ENCODE measurements at regions not wholly inside any gene's neighbourhood (a gene's known extent, or its start where the extent isn't known, plus 50 kb on each side); places are given as distances from the start of the nearest gene placed in this dataset.

GRCh38 chr2:176388861-176389260 lies 119.6 kb downstream of the MTX2 start:
- peak; percentile 57 for DNase-seq (ENCODE audit: low read depth)

- peak; percentile 17 for DNase-seq (ENCODE audit: low read depth)
These were observed 121.3 kb downstream of the MTX2 start for GRCh38 chr2:176390276-176391147.

DNA sequence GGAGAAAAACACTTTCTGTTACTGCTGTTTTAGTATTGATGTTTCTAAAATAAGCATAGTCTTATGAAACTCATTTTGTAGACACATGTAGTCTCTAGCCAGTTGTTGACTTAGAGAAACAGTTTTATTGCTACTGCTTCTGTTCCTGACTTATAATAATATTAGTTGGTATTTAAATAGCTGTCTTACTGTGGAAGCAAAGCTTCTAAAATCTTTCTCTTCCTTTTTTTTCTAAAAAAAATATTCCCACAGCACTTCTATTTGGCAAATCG lies 121.8 kb downstream of the MTX2 start:
- no peak for DNase-seq (ENCODE audit: low read depth)

GRCh38 chr2:176392249-176392648 lies 123.0 kb downstream of the MTX2 start:
- DNase-seq (ENCODE audit: low read depth) = no peak

DNA sequence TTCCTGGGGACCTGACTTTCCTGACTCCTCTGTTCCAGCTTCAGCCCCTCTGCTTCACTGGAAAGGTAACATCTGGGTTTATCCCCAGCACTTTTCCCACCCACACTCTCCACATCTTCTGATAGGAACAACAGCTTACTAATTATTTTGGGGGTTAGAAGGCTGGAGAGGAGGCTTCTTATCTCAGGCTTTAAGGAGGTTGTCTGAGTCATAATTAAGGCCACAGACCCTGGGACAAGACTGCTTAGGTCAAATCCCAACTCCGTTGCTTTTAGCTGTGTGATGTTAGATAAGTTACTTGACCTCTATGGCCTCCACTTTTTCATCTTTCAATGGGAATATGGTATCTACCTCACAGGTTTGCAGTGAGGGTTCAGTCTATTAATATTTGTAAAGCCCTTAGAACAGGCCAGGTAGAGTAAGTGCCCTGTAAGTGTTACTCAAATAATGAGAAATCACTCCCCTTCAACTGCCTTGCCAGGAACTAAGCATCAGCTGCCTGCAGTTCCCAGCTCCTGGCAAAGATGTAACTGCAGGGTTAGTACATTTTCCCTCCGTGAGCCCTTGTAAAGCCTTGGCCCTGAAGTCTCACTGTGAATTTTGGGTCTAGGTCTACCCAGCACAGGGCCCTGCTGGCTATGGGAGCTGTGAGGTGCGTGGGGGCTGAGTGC lies 123.6 kb downstream of the MTX2 start:
- no peak for DNase-seq (ENCODE audit: low read depth)

DNA sequence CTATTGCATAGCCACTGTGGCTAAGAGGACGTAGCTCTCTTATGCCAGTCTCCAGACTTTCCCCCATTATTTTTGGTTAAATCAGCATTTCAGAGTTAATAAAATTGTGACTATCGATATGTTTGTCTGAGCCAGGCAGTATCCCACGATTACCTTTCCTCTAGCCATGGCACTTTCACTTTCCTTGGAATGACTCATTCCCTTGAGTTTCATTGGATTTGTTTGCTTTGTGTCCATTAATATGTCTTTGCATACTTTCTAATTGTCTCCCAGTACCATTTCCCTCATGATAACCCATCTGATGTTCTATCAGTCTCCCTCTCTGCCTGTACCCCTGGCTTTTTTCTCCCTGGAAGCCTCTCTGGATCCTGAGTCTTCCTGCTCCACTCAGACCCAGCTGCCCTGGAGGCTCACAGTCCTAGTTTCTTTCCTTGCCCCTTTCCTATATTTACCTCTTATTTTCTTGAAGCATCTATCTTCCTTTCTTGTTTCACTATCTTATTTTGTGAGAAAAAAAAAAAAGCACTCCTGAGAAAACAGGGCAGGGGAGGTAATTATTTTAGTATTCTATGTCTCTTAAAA lies 126.1 kb downstream of the MTX2 start:
- no peak for DNase-seq (ENCODE audit: low read depth)

DNA sequence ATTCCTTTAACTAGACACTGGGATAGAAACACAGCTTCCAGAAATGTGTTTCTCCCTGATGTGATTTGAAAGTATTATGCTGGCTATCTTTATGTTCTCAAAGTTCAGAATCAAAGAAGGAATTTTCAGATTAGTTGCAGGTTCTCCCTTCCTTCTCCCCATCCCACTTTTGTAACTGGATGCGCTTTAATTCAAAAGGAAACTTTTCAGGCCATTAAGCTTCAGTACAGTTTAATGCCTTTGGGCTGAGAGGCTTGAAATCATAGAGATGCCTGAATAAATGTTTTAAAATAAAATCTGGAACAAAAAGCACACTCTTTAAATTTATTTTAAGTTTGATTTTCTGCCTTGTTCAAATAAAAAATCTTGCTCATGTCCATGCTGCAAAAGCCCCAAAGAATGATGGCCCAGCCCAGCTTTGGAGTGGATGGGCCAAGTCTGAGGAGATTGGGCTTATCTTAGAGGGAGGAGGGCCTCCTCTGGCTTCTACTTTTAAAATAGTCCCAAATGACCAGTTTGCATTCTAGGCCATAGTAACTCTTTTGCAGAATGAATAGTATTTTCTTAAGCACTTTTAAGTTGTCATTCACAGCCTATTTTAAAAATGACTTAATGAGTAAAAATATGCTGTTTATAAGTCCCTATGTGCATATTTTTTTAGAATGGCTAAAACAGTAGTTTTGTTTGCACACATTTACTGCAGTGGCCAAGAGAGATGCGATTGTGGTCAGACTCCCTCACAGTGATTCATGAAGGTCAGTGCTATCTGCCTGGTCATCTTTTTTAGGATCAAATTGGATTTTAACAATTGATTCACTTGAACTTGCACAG lies 129.2 kb downstream of the MTX2 start:
- DNase-seq (ENCODE audit: low read depth) = peak; percentile 55

- DNase-seq (ENCODE audit: low read depth) = no peak
These were observed 129.9 kb downstream of the MTX2 start for GRCh38 chr2:176399074-176399598.

DNA sequence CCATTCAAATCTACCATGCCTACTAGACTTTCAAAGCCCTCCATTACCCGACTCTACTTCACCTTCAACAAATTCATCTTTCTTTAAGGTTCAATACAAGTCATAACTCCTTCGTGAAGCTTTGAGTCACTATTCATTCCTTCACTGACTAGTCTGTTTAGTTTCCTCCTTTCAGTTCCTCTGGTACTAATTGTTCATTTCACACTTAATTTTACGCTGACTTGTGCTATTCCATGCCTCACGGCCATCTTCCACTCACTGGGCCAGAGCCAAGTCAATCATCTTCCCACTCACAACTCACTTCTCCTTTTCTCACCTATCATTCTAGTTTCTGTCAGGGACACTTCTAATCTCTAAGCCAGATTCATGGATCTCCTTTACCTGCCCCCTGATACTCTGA lies 136.2 kb downstream of the MTX2 start:
- no peak for DNase-seq (ENCODE audit: low read depth)

DNA sequence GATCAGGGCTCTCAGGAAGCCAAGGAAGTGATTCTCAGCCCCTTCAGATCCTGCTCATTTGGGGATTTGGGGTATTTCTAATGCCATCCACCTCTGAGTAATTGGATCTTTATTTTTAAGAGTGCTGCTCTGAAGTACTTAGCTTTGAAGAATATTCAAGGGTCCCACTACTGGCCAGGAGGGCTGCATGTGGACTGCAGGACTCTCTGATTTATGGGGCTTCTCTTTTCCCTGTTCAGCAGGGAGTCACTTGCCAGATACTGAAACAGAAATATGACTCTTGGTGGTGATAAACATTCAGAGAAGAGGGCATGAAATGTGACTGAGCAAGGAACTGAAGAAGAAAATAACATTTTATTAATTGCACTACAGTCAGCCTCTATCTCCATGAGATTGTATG lies 138.5 kb downstream of the MTX2 start:
- no peak for DNase-seq (ENCODE audit: low read depth)

- no peak for DNase-seq (ENCODE audit: low read depth)
These were observed 140.4 kb downstream of the MTX2 start for GRCh38 chr2:176409671-176410070.

DNA sequence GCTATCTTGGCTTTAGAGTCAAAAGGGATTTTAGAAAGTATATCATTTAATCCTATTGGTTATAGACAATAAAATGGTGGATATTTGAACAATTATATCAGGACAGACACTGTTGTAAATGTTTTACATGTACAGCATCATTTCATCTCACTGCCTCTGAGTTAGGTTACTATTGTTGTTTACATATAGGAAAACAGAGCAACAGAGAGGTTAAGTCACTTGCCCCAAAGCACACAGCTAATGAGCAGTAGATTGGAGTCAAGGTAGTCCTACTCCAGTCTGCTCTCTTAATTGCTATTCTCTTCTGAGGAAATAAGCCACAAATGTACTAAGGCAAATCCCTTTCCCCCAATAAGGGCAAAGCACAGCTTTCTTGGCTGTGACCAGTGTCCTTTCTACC lies 142.9 kb downstream of the MTX2 start:
- no peak for DNase-seq (ENCODE audit: low read depth)

- DNase-seq (ENCODE audit: low read depth) = no peak
These were observed 144.5 kb downstream of the MTX2 start for GRCh38 chr2:176413786-176414185.

- DNase-seq (ENCODE audit: low read depth) = no peak
These were observed 145.4 kb downstream of the MTX2 start for GRCh38 chr2:176414641-176415040.

DNA sequence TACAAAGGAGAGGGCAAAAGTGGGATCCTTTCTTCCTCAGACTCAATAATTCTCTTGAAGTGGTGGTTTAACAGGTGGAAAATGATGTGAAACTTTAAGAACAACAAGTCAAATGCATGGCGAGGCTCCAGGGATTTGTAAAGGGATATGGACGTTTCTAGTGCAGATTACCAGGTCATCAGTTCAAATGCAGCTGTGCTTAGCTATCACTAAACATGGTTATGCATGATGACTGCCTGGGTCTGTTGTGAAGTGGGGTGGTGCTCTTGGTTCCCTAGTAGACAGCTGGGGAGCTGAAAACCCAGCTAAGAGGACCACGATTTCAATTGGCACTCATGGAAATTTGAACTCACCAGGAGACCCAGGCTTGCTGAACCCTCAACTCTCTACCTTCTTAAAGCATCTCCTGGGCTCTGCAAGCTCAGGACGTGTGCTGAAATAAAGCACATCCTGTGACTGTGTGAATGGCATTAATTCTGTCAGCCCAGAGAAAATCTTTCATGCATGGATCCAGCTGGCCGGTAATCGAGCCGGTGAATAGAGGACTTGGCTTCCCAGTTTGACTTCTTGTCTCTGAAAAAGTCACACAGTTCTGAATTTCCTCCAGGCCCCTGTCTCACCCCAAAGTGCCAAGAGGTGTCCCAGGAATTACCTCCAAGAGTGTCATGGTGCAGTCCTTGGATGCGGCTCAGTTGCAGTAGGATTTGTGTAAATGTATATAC lies 146.1 kb downstream of the MTX2 start:
- peak; percentile 74 for DNase-seq (ENCODE audit: low read depth)

- DNase-seq (ENCODE audit: low read depth) = no peak
These were observed 146.8 kb downstream of the MTX2 start for GRCh38 chr2:176415937-176416499.

DNA sequence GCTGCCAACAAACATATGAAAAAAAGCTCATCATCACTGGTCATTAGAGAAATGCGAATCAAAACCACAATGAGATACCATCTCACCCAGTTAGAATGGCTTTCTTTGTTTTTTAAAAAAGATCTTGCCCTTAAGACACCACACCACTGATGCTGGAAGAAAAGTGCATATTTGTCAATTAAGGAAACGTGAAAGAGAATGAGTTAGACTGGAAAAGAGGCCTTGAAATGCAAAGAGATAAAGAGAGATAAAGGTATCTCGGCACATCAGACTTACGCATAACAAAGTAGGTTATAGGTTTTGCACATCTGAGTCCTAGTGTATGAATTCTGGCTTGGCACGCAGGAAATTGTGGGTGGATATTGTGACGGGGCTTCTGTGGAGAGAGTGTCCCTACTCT lies 149.5 kb downstream of the MTX2 start:
- DNase-seq (ENCODE audit: low read depth) = no peak

DNA sequence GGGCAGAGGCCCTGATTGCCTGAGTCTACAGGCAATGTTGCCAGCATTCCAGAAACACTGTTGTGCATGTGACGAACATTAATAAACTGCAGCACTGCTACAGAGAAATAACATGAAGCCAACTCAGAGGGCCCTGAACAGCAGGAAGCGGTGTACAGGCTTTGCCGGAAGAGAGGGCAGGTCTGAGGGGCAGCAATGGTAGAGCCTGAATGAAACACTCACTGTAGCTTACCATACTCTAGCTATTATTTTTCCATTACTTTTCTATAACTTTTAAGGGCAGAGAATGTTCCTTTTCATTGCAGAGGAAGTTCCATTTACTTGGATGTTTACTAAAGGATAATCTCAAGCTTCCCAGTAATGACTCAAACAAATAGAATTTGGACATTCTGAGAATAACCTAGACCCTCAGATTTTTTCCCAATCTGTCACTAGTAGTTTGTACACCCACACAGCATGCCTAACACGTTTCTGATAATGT lies 150.4 kb downstream of the MTX2 start:
- DNase-seq (ENCODE audit: low read depth) = peak; percentile 76

DNA sequence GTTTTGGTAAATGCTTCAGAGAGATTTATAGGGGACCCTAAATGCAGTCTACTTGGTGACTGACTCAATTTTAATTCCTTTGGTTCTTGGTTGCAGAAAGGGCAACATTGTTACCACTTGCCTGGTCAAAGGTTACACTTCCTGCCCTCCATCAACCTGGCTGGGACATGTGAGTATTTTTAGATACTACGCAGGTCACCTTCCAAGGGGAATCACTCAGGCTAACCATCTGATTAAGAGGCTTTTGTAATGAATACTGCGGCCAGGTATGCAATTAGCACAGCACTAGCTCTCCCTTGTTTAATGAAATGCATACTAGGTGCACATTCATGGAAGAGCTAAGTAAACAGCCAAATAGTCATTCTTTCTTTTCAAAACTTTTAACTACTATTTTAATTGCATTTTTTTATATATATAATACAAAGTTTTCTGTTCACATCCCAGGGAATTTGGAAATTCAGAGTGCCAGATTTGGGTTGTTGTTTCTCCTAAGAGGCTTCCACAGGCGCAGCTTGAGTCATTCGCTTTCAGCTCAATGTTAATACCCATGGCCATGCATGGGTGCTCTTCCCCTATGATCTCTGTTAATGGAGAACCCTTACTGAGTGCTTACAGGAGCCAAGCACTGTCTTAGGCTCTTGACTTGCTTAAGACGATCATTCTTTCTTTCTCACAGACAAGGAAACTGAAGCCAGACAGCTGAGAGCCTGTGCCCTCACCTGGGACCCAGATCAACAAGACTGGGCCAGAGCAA lies 152.2 kb downstream of the MTX2 start:
- no peak for DNase-seq (ENCODE audit: low read depth)

- DNase-seq (ENCODE audit: low read depth) = no peak
These were observed 154.6 kb downstream of the MTX2 start for GRCh38 chr2:176423819-176424218.
